Natural killer cell (primary cell): ENCODE measurements at regions not wholly inside any gene's neighbourhood (a gene's known extent, or its start where the extent isn't known, plus 50 kb on each side); places are given as distances from the start of the nearest gene placed in this dataset.
"Not testable (repeated sequence)": the region's sequence is repeated elsewhere in the genome, so short reads cannot be mapped to it uniquely, and the experiment has no call there.

Experiments used
- ATAC-seq, 3 donors: fragments of 150-1000 bp in 2 of 3; fragments of 200-7000 bp in 1 of 3; cut with Tn5 transposase; 1 replicate in 1 of 3; 2 replicates in 2 of 3; pipeline ENCODE4 v1.10.0; 2021; ENCODE audit warnings: mild to moderate bottlenecking in 2 of 3, moderate library complexity in 2 of 3
- DNase-seq, 2 donors: peaks; one replicate each; pipeline versions ENCODE4 v3.0.0 to v3.0.0-alpha.2; 2013 to 2021; ENCODE audit warnings: mixed read lengths in 1 of 2
- H3K27ac ChIP-seq: one replicate; pipeline ENCODE4 v1.5.1; 2013; ENCODE audit warnings: mild to moderate bottlenecking, low read length
- H3K27me3 ChIP-seq: one replicate; pipeline ENCODE4 v1.6.1; 2013; ENCODE audit warnings: low read length; ENCODE audit not compliant: control insufficient read depth, insufficient read depth
- H3K36me3 ChIP-seq: one replicate; pipeline ENCODE4 v1.6.1; 2013; ENCODE audit warnings: low read length; ENCODE audit not compliant: control insufficient read depth, insufficient read depth
- H3K4me1 ChIP-seq: one replicate; pipeline ENCODE4 v1.6.1; 2013; ENCODE audit warnings: low read length; ENCODE audit not compliant: control insufficient read depth, insufficient read depth
- H3K4me3 ChIP-seq: one replicate; pipeline ENCODE4 v1.5.1; 2013; ENCODE audit warnings: low read length
- H3K9me3 ChIP-seq: one replicate; pipeline ENCODE4 v1.6.1; 2013; ENCODE audit warnings: low read length; ENCODE audit not compliant: control insufficient read depth, insufficient read depth
- H3K27ac Mint-ChIP-seq, 2 donors: one replicate each; pipeline ENCODE4 v1.8.0; 2022; ENCODE audit warnings: mild to moderate bottlenecking in 2 of 2, mixed read lengths in 2 of 2, moderate library complexity in 1 of 2
- H3K27me3 Mint-ChIP-seq, 2 donors: one replicate each; pipeline ENCODE4 v1.8.0; 2022; ENCODE audit warnings: low read depth in 2 of 2, mixed read lengths in 2 of 2
- H3K36me3 Mint-ChIP-seq: one replicate; pipeline ENCODE4 v1.8.0; 2022; ENCODE audit warnings: mixed read lengths
- H3K4me1 Mint-ChIP-seq, 2 donors: one replicate each; pipeline ENCODE4 v1.8.0; 2022; ENCODE audit warnings: mixed read lengths in 2 of 2
- H3K4me3 Mint-ChIP-seq: one replicate; pipeline ENCODE4 v1.8.0; 2022; ENCODE audit warnings: mild to moderate bottlenecking, moderate library complexity, mixed read lengths
- H3K9me3 Mint-ChIP-seq, 2 donors: one replicate each; pipeline ENCODE4 v1.8.0; 2022; ENCODE audit warnings: mixed read lengths in 2 of 2
- WGBS: methylation state at CpG from one replicate; pipeline ENCODE4 v1.1.7; 2013; ENCODE audit warnings: missing lambda C conversion rate; ENCODE audit not compliant: insufficient coverage; 5-methylcytosine and 5-hydroxymethylcytosine counted together
- intact Hi-C: fragments of 100-400 bp; cut with micrococcal nuclease; formaldehyde crosslinking; loops from one replicate; pipeline ENCODE4 v1.14.2; 2022

- H3K4me3 Mint-ChIP-seq, H3K9me3 Mint-ChIP-seq, H3K36me3 ChIP-seq, H3K4me1 ChIP-seq, H3K27ac ChIP-seq, H3K27ac Mint-ChIP-seq, H3K36me3 Mint-ChIP-seq, H3K9me3 ChIP-seq, H3K4me3 ChIP-seq, H3K27me3 Mint-ChIP-seq, H3K27me3 ChIP-seq, intact Hi-C loops, H3K4me1 Mint-ChIP-seq: not testable (repeated sequence)
- 86% methylated on average over 2 of the region's 3 CpGs for WGBS
- DNase-seq = peak in 1 of 2 donors; percentile 33
- ATAC-seq = peak in 1 of 3 donors; percentile 45
Measured at GRCh38 chr15:20624085-20624484, 82.5 kb upstream of the GOLGA6L6 start.

- H3K4me1 ChIP-seq, H3K27ac ChIP-seq, H3K27ac Mint-ChIP-seq, H3K4me1 Mint-ChIP-seq, intact Hi-C loops, DNase-seq, H3K4me3 ChIP-seq, H3K27me3 Mint-ChIP-seq, H3K27me3 ChIP-seq, H3K36me3 ChIP-seq, H3K36me3 Mint-ChIP-seq, H3K4me3 Mint-ChIP-seq, H3K9me3 ChIP-seq, H3K9me3 Mint-ChIP-seq: not testable (repeated sequence)
- no CpG with 5 or more reads among the region's 9 CpGs for WGBS
- ATAC-seq = peak; percentile 51 to 92 (median 84)
Measured at GRCh38 chr15:20622117-20622516, 80.5 kb upstream of the GOLGA6L6 start.

DNA sequence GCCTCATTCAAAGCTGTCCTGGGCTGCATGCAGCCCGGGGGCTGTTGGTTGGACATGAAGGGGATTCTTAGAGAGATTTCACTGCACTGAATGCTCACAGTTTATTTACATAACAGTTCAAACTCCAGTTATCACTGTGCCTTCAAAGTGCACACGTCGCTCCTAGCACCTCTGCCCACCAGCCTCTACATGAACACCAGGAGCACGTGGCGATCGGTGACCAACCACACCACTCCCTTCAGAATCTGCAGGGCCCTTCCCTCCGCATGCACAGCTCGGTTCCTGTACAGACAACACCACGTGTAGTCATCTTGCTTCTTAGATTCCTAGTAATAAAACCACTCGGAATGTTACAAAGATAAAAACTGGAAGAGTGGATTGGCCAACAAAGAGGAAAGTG, 72.9 kb upstream of the GOLGA6L6 start:
- H3K27me3 Mint-ChIP-seq, H3K4me1 Mint-ChIP-seq, H3K27ac Mint-ChIP-seq, DNase-seq, H3K36me3 ChIP-seq, H3K9me3 Mint-ChIP-seq, intact Hi-C loops, H3K27me3 ChIP-seq, H3K36me3 Mint-ChIP-seq, H3K4me1 ChIP-seq, H3K4me3 Mint-ChIP-seq, H3K27ac ChIP-seq, H3K9me3 ChIP-seq, H3K4me3 ChIP-seq: not testable (repeated sequence)
- WGBS = 70% methylated on average over 5 of the region's 10 CpGs
- peak; percentile 37 to 45 (median 42) for ATAC-seq

- H3K27me3 Mint-ChIP-seq, H3K27ac ChIP-seq, ATAC-seq, intact Hi-C loops, DNase-seq, H3K4me3 Mint-ChIP-seq, H3K9me3 Mint-ChIP-seq, H3K9me3 ChIP-seq, H3K36me3 ChIP-seq, H3K4me1 ChIP-seq, H3K27me3 ChIP-seq, H3K4me1 Mint-ChIP-seq, H3K4me3 ChIP-seq, H3K36me3 Mint-ChIP-seq: not testable (repeated sequence)
- H3K27ac Mint-ChIP-seq = peak overlapping the region in 1 of 2 donors; percentile 68
- WGBS = 85% methylated on average over 13 of the region's 15 CpGs
Measured at GRCh38 chr15:20612796-20613195, 71.2 kb upstream of the GOLGA6L6 start.

DNA sequence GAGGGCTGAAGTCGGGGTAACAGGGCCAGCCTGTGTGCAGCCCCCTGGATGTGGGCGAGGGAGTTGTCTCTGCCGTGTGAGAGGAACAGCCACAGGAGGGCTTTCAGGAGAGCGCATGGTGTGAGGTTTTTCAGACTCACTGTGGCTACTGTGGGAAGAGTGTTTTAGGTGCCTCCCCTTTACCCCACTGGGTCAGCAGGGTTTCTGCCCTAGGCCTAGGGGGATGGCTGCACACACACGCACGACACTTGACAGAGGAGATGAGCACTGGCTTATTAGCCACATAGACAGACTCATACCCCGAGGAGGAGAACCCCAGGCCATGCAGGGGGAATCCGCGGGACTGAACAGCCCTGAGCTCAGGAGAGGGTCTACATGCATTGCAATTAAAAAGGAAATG, 70.8 kb upstream of the GOLGA6L6 start:
- intact Hi-C loops, H3K4me1 Mint-ChIP-seq, H3K4me3 Mint-ChIP-seq, H3K4me3 ChIP-seq, H3K27ac ChIP-seq, H3K4me1 ChIP-seq, H3K9me3 ChIP-seq, H3K9me3 Mint-ChIP-seq, H3K36me3 ChIP-seq, H3K27me3 Mint-ChIP-seq, DNase-seq, H3K36me3 Mint-ChIP-seq, H3K27me3 ChIP-seq: not testable (repeated sequence)
- 56% methylated on average over 5 of the region's 9 CpGs for WGBS
- peak overlapping the region in 1 of 2 donors; percentile 68 for H3K27ac Mint-ChIP-seq
- ATAC-seq = peak; percentile 45 to 79 (median 66)

GRCh38 chr15:20611667-20612290, 70.2 kb upstream of the GOLGA6L6 start:
- H3K36me3 ChIP-seq, H3K27ac ChIP-seq, H3K4me1 Mint-ChIP-seq, H3K4me3 Mint-ChIP-seq, H3K27me3 ChIP-seq, intact Hi-C loops, DNase-seq, H3K9me3 Mint-ChIP-seq, H3K4me1 ChIP-seq, H3K9me3 ChIP-seq, H3K27me3 Mint-ChIP-seq, H3K4me3 ChIP-seq, H3K36me3 Mint-ChIP-seq: not testable (repeated sequence)
- peak overlapping the region in 1 of 2 donors; percentile 68 for H3K27ac Mint-ChIP-seq
- peak in 2 of 3 donors; percentile 58 to 62 for ATAC-seq
- no CpG with 5 or more reads among the region's 11 CpGs for WGBS

DNA sequence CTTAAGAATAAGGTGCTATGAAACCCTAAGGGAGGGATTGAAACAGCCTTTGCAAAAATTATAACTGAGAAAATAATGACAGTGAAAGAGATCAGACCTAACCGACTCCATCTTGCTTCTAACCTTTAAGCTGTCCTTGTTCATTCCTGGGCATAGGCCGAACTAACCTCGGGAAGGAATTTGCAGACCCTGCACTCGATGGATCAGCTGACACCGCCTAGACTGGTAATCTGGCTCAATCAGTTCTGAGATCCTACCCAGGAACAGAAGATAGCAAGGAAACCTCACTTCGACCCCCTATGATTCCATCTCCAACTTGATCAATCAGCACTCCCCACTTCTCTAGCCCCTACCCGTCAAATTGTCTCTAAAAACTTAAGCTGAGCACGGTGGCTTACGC, 66.6 kb upstream of the GOLGA6L6 start:
- intact Hi-C loops, H3K4me3 ChIP-seq, H3K36me3 ChIP-seq: not testable (repeated sequence)

GRCh38 chr15:20597245-20597644, 55.6 kb upstream of the GOLGA6L6 start:
- H3K9me3 Mint-ChIP-seq, H3K9me3 ChIP-seq, H3K4me3 Mint-ChIP-seq, H3K27ac ChIP-seq, H3K36me3 ChIP-seq, DNase-seq, H3K4me1 Mint-ChIP-seq, H3K27me3 Mint-ChIP-seq, H3K4me3 ChIP-seq, H3K36me3 Mint-ChIP-seq, intact Hi-C loops, H3K27me3 ChIP-seq, H3K4me1 ChIP-seq, H3K27ac Mint-ChIP-seq: not testable (repeated sequence)
- ATAC-seq = peak in 1 of 3 donors; percentile 28
- WGBS = 50% methylated on average over 1 of the region's 3 CpGs

More for the DNA sequence above, 66.6 kb upstream of the GOLGA6L6 start:
- H3K4me3 Mint-ChIP-seq, H3K4me1 ChIP-seq, H3K27ac Mint-ChIP-seq, ATAC-seq, H3K27me3 Mint-ChIP-seq, H3K27ac ChIP-seq, H3K4me1 Mint-ChIP-seq, H3K36me3 Mint-ChIP-seq, H3K27me3 ChIP-seq, H3K9me3 ChIP-seq, DNase-seq, H3K9me3 Mint-ChIP-seq: not testable (repeated sequence)
- WGBS = 94% methylated on average over 4 of the region's 9 CpGs
